Endothelial cell of umbilical vein (primary cell): ENCODE measurements at regions not wholly inside any gene's neighbourhood (a gene's known extent, or its start where the extent isn't known, plus 50 kb on each side); places are given as distances from the start of the nearest gene placed in this dataset.

Source experiments
- BruUV-seq: library from RNA; stranded (reverse); fragments of 400-500 nt; replicated peaks from 2 replicates; lab custom pipeline; 2021; lab: Mats Ljungman, UMichigan
- CTCF ChIA-PET: fragments of 300-600, 350-600 bp; sonication (Branson Sonifier 250); formaldehyde crosslinking; loops from one replicate; lab custom pipeline; 2021; ENCODE audit warnings: antibody characterized with exemption, inconsistent platforms; lab: Charles Lee
- POLR2A ChIA-PET: fragments of 300-600, 350-600 bp; sonication (Branson Sonifier 250); formaldehyde crosslinking; loops from one replicate; lab custom pipeline; 2021; ENCODE audit warnings: antibody characterized with exemption, inconsistent platforms; lab: Charles Lee
- DNase-seq: peaks from one replicate; pipeline ENCODE4 v3.0.0-alpha.2; 2011; ENCODE audit warnings: low read depth, low spot score
- FAIRE-seq: peaks from 2 replicates; lab custom pipeline; 2011; peaks lifted over from hg19 to GRCh38; lab: Jason Lieb, UNC
- H2AFZ ChIP-seq: 2 replicates; pipeline ENCODE4 v1.6.0; 2012; ENCODE audit warnings: low read depth, low read length, control low read depth, inconsistent platforms
- H3K27ac ChIP-seq: 2 replicates; pipeline ENCODE4 v1.5.1; 2011; ENCODE audit warnings: low read depth, mild to moderate bottlenecking, control low read depth, low read length, moderate library complexity; ENCODE audit not compliant: insufficient read depth
- H3K27me3 ChIP-seq, 2 experiments: 2 replicates each; pipeline versions ENCODE4 v1.6.0 to v1.6.1; 2011; ENCODE audit warnings: low read length in 2 of 2, mixed read lengths in 1 of 2; ENCODE audit not compliant: control insufficient read depth in 2 of 2, insufficient read depth in 2 of 2
- H3K36me3 ChIP-seq, 2 experiments: 2 replicates in 1 of 2; 3 replicates in 1 of 2; pipeline ENCODE4 v1.5.1; 2011; ENCODE audit warnings: low read length in 2 of 2, mild to moderate bottlenecking in 1 of 2, moderate library complexity in 1 of 2; ENCODE audit not compliant: control insufficient read depth in 2 of 2, insufficient read depth in 2 of 2; ENCODE audit errors: extremely low read depth in 1 of 2
- H3K4me1 ChIP-seq: 3 replicates; pipeline ENCODE4 v1.5.1; 2011; ENCODE audit warnings: mild to moderate bottlenecking, low read length; ENCODE audit not compliant: control insufficient read depth, insufficient read depth; ENCODE audit errors: extremely low read depth
- H3K4me2 ChIP-seq: 2 replicates; pipeline ENCODE4 v1.6.1; 2011; ENCODE audit warnings: low read length, control low read depth, mixed read lengths; ENCODE audit not compliant: insufficient read depth
- H3K4me3 ChIP-seq, 3 experiments: fragments of 200-600 bp in 1 of 3; sonication (generic), shearing (Covaris generic) in 1 of 3; replicated peaks in 1 of 3; 2 replicates each; pipeline ENCODE4 v1.5.1; 2011 to 2016; ENCODE audit warnings: control low read depth in 3 of 3, low read length in 3 of 3, mild to moderate bottlenecking in 2 of 3, inconsistent platforms in 1 of 3, low read depth in 1 of 3, moderate library complexity in 1 of 3; ENCODE audit not compliant: insufficient read depth in 1 of 3
- H3K79me2 ChIP-seq: 2 replicates; pipeline ENCODE4 v1.6.0; 2012; ENCODE audit warnings: low read length, inconsistent platforms; ENCODE audit not compliant: control insufficient read depth, insufficient read depth
- H3K9ac ChIP-seq: replicated peaks from 2 replicates; pipeline ENCODE3; 2011; ENCODE audit warnings: low read length, control low read depth; ENCODE audit not compliant: insufficient read depth; ENCODE audit errors: extremely low read depth
- H3K9me1 ChIP-seq: replicated peaks from 3 replicates; pipeline ENCODE4 v1.6.0; 2011; ENCODE audit warnings: mild to moderate bottlenecking, low read length; ENCODE audit not compliant: control insufficient read depth, insufficient read depth; ENCODE audit errors: extremely low read depth
- H3K9me3 ChIP-seq: replicated peaks from 2 replicates; pipeline ENCODE4 v1.5.1; 2012; ENCODE audit warnings: low read length, inconsistent platforms; ENCODE audit not compliant: control insufficient read depth, insufficient read depth
- H4K20me1 ChIP-seq: replicated peaks from 2 replicates; pipeline ENCODE3; 2011; ENCODE audit warnings: mild to moderate bottlenecking, low read length; ENCODE audit not compliant: control insufficient read depth, insufficient read depth; ENCODE audit errors: extremely low read depth
- EZH2 ChIP-seq: IDR thresholded peaks from 2 replicates; pipeline ENCODE4 v1.6.1; 2012; ENCODE audit warnings: borderline replicate concordance, low read depth, mild to moderate bottlenecking, moderate library complexity, low read length, inconsistent platforms; ENCODE audit not compliant: severe bottlenecking
- FOS ChIP-seq: IDR thresholded peaks from 2 replicates; pipeline ENCODE4 v1.6.1; 2011; ENCODE audit warnings: mild to moderate bottlenecking, low read length, moderate library complexity, borderline replicate concordance; ENCODE audit not compliant: insufficient read depth
- GATA2 ChIP-seq: IDR thresholded peaks from 2 replicates; pipeline ENCODE4 v1.7.0; 2011; ENCODE audit warnings: low read depth, mild to moderate bottlenecking, moderate library complexity, mixed read lengths, low read length; ENCODE audit not compliant: insufficient read length, insufficient read depth
- JUN ChIP-seq: IDR thresholded peaks from 2 replicates; pipeline ENCODE4 v1.6.1; 2011; ENCODE audit warnings: borderline replicate concordance, low read depth; ENCODE audit not compliant: insufficient read length, insufficient read depth
- MYC ChIP-seq: IDR thresholded peaks from one replicate; pipeline ENCODE4 v1.6.1; 2011; ENCODE audit warnings: mild to moderate bottlenecking, low read depth, low read length
- POLR2A ChIP-seq: IDR thresholded peaks from 2 replicates; pipeline ENCODE4 v1.6.1; 2012; ENCODE audit warnings: low read depth, mild to moderate bottlenecking, control low read depth, low read length
- POLR2AphosphoS5 ChIP-seq: IDR thresholded peaks from 2 replicates; pipeline ENCODE4 v1.6.1; 2012; ENCODE audit warnings: low read depth, mild to moderate bottlenecking, control low read depth, low read length, moderate library complexity; ENCODE audit not compliant: insufficient read depth
- dilution Hi-C: fragments of 300-500 bp; cut with MboI; formaldehyde crosslinking; loops from one replicate; pipeline ENCODE4 v1.15.0; 2019; ENCODE audit warnings: low sequenced_read_pairs; ENCODE audit not compliant: extremely low pct_ligation_motif_present
- intact Hi-C: fragments of 100-400 bp; cut with micrococcal nuclease; formaldehyde crosslinking; loops from one replicate; pipeline ENCODE4 v1.10.0; 2022
- TF ChIP-seq, protein P1 (sequence below), 2 donors: IDR thresholded peaks; 1 replicate in 1 of 2; 2 replicates in 1 of 2; pipeline ENCODE4 v1.5.1; 2011; ENCODE audit warnings: low read length in 2 of 2, mild to moderate bottlenecking in 2 of 2, moderate library complexity in 2 of 2, control low read depth in 1 of 2, inconsistent platforms in 1 of 2, low read depth in 1 of 2; ENCODE audit not compliant: insufficient read depth in 1 of 2; ENCODE audit errors: extremely low read depth in 1 of 2
- TF ChIP-seq, protein P2 (sequence below): IDR thresholded peaks from 2 replicates; pipeline ENCODE4 v1.6.1; 2011; ENCODE audit not compliant: insufficient read depth, insufficient read length

DNA sequence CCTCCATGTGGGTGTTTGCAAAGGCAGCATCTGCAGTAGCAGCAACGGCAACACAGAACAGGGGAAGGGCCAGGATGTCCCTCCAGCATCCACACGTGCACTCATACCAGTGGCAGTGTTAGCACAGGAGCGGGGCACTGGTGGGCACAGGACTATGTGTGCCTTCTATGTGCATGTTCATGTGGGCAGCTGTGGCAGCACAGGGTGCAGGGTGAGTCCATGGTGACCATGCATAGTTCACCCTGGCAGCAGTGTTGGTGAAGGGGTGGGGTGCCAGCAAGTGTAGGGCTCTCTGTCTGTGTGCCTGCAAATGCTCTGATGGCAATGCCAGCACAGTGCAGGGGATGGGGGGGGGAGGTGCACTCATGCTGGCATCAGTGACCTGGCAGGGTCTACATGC, 222.1 kb upstream of the SOX14 start:
- BruUV-seq, result no TSS peak
- POLR2A ChIA-PET, result no interaction called here
- no peaks in the 10 kb centered on the region for H4K20me1 ChIP-seq
- peaks cover 3% of the 10 kb centered on the region for H3K9me3 ChIP-seq
- H3K27me3 ChIP-seq, result no peaks in the 10 kb centered on the region
- no peak overlapping the region for H2AFZ ChIP-seq
- no peak overlapping the region for H3K9ac ChIP-seq
- dilution Hi-C loops (no loop called here), intact Hi-C loops (no loop called here)
- no peak overlapping the region for H3K4me2 ChIP-seq
- no peak overlapping the region for H3K4me3 ChIP-seq
- DNase-seq (no peak), FAIRE-seq (no peak)
- CTCF ChIA-PET, result no interaction called here
- no peaks in the 10 kb centered on the region for H3K36me3 ChIP-seq
- H3K4me1 ChIP-seq, result no peaks in the 10 kb centered on the region
- no peak overlapping the region for H3K27ac ChIP-seq
- TF ChIP-seq JUN, result no peak
- TF ChIP-seq POLR2AphosphoS5, result no peak
- TF ChIP-seq POLR2A, result no peak
- no peak for TF ChIP-seq GATA2
- no peak for TF ChIP-seq FOS
- TF ChIP-seq, protein P1, sequence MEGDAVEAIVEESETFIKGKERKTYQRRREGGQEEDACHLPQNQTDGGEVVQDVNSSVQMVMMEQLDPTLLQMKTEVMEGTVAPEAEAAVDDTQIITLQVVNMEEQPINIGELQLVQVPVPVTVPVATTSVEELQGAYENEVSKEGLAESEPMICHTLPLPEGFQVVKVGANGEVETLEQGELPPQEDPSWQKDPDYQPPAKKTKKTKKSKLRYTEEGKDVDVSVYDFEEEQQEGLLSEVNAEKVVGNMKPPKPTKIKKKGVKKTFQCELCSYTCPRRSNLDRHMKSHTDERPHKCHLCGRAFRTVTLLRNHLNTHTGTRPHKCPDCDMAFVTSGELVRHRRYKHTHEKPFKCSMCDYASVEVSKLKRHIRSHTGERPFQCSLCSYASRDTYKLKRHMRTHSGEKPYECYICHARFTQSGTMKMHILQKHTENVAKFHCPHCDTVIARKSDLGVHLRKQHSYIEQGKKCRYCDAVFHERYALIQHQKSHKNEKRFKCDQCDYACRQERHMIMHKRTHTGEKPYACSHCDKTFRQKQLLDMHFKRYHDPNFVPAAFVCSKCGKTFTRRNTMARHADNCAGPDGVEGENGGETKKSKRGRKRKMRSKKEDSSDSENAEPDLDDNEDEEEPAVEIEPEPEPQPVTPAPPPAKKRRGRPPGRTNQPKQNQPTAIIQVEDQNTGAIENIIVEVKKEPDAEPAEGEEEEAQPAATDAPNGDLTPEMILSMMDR (IDR thresholded peaks at IDR 0.05; ENCODE audit: extremely low read depth in 1 of 2, insufficient read depth in 1 of 2, low read depth in 1 of 2, low read length in 2 of 2), result no peak
- TF ChIP-seq EZH2, result no peak
- TF ChIP-seq, protein P2, sequence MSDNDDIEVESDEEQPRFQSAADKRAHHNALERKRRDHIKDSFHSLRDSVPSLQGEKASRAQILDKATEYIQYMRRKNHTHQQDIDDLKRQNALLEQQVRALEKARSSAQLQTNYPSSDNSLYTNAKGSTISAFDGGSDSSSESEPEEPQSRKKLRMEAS, result no peak
- TF ChIP-seq MYC, result no peak
- no peaks in the 10 kb centered on the region for H3K9me1 ChIP-seq
- H3K79me2 ChIP-seq, result no peaks in the 10 kb centered on the region
